ENCODE measurements at regions not wholly inside any gene's neighbourhood (a gene's known extent, or its start where the extent isn't known, plus 50 kb on each side); places are given as distances from the start of the nearest gene placed in this dataset.

GRCh38 chr10:111234234-111234913, 157.5 kb downstream of the ADRA2A start:
- H4K5ac ChIP-seq (ENCODE audit: low read depth, low read length): no peak overlapping the region
- no peak overlapping the region for H3K27ac ChIP-seq (ENCODE audit: insufficient read depth, low read length)
- no peak overlapping the region for H2BK120ac ChIP-seq (ENCODE audit: low read depth, low read length)
- intact Hi-C loops (cut with micrococcal nuclease): no loop called here
- no peak for TF ChIP-seq MXI1 (IDR thresholded peaks at IDR 0.05; ENCODE audit: borderline replicate concordance, low read depth, low read length)
- peak; percentile 60 for TF ChIP-seq MAFK (IDR thresholded peaks at IDR 0.05; ENCODE audit: low read depth, low read length)
- TF ChIP-seq MAZ (IDR thresholded peaks at IDR 0.05; ENCODE audit: borderline replicate concordance, low read depth, low read length): no peak
- H3K18ac ChIP-seq (ENCODE audit: low read depth, low read length): no peak overlapping the region
- ChIA-PET POLR2A (ENCODE audit: unreplicated experiment) (no interaction called here), CTCF (no interaction called here)
- H2AK5ac ChIP-seq (ENCODE audit: low read depth, low read length): no peak overlapping the region
- H3K14ac ChIP-seq (replicated peaks; ENCODE audit: low read depth, low read length): no peak overlapping the region
- H2AFZ ChIP-seq (replicated peaks; ENCODE audit: low read length, poor library complexity): no peak overlapping the region
- H2BK20ac ChIP-seq (ENCODE audit: low read depth, low read length): no peak overlapping the region
- no peak overlapping the region for H4K91ac ChIP-seq (ENCODE audit: insufficient read depth, low read depth, low read length)
- no peaks in the 10 kb centered on the region for H3K36me3 ChIP-seq (ENCODE audit: control insufficient read depth, insufficient read depth, low read length)
- H3K9me3 ChIP-seq (ENCODE audit: control insufficient read depth, insufficient read depth, low read length): peaks cover 11% of the 10 kb centered on the region
- no peak overlapping the region for H2BK5ac ChIP-seq (ENCODE audit: low read depth, low read length, poor library complexity, severe bottlenecking)
- no peak overlapping the region for H3K4me2 ChIP-seq (ENCODE audit: low read depth, low read length)
- no peaks in the 10 kb centered on the region for H3K79me1 ChIP-seq (ENCODE audit: low read depth in 1 of 2, low read length in 2 of 2)
- no peak overlapping the region for H3K9ac ChIP-seq (ENCODE audit: low read depth, low read length)
- H3K4me1 ChIP-seq (ENCODE audit: control insufficient read depth, insufficient read depth, low read length): no peaks in the 10 kb centered on the region
- no peak overlapping the region for H3K23ac ChIP-seq (ENCODE audit: low read depth, low read length)
- no peak overlapping the region for H4K8ac ChIP-seq (ENCODE audit: low read depth in 2 of 2, low read length in 2 of 2)
- no peak overlapping the region for H3K4ac ChIP-seq (ENCODE audit: low read depth, low read length)
- DNase-seq (no peak), ATAC-seq (ENCODE audit: low read depth) (no peak)
- in situ Hi-C loops (cut with MboI; ENCODE audit: low sequenced_read_pairs): no loop called here
- H3K9me1 ChIP-seq (ENCODE audit: insufficient read depth, low read length): no peaks in the 10 kb centered on the region
- dilution Hi-C loops (cut with HindIII; ENCODE audit: low sequenced_read_pairs, unreplicated experiment): no loop called here
- H3K56ac ChIP-seq (ENCODE audit: extremely low read depth, insufficient read depth, low read length): no peak overlapping the region
- BruUV-seq (replicated peaks): no TSS peak
- H3K4me3 ChIP-seq (ENCODE audit: insufficient read depth, low read depth, low read length): no peak overlapping the region
- no CpG with 5 or more reads among the region's 5 CpGs for WGBS, 2 experiments (ENCODE audit: extremely low coverage in 2 of 2, insufficient read length in 1 of 2)
- H3K27me3 ChIP-seq (ENCODE audit: control insufficient read depth, insufficient read depth, low read length): no peaks in the 10 kb centered on the region
- no peak overlapping the region for H2AK9ac ChIP-seq (replicated peaks; ENCODE audit: low read depth, low read length, poor library complexity)
- H4K20me1 ChIP-seq (ENCODE audit: insufficient read depth, low read length): no peaks in the 10 kb centered on the region
- H2BK15ac ChIP-seq (ENCODE audit: low read depth, low read length): no peak overlapping the region
